GM19468 (cell line): ENCODE measurements at regions not wholly inside any gene's neighbourhood (a gene's known extent, or its start where the extent isn't known, plus 50 kb on each side); places are given as distances from the start of the nearest gene placed in this dataset.

ENCODE experiments used
- ATAC-seq: cut with Tn5 transposase; IDR thresholded peaks from one replicate; pipeline ENCODE4 v1.9.1; 2021; ENCODE audit warnings: mild to moderate bottlenecking, moderate library complexity, moderate number of reproducible peaks; ENCODE audit not compliant: unreplicated experiment; ENCODE audit errors: extremely low read depth

DNA sequence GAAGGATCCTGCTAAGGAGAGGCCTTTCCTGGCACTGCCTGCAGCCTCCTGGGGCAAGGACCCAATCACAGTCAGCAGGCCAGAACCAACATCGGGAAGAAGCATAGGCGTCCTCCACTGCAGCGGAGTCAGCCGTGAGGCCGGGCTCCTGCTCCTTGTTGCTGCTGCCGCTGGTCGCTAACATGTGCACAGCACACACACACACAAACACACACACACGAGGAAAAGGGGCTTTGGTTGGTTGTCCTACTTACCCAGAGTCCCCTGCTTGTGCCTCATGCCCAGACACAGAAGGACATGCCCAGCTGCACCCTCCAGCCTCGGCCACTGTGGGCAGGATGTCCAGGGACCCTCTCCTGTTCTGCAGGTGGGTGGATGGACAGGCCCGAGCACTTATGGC, 209.4 kb downstream of the GLI2 start:
- no peak for ATAC-seq

DNA sequence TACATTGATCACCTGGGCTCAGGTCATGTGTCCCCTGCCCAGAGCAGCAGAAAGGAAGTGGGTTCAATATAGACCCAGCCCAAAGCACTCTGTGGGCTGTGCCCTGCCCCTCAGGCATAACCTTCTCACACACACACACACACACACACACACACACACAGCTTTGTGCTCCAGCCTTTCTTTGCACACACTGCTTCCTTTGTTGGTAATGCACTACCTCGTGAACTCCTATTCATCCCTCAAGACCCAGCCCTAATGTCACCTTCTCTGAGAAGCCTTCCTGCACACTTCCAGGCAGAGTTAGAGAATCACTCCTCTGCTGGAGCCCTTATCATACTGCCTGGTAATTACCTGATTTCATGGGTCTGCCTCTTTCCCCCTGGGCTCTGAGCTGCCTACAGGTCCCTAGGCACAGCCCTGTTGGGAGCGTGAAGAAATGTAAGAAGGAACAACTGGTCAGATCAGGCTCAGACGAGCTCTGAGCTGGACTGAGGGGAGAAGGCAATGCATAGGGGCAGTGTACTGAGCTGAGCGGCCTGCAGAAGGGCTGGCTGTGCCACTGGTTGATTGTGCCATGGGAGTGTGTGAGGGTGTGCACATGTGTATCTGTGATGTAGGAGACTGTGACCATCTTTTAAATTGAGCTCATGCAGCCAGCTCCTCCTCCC, 210.3 kb downstream of the GLI2 start:
- no peak for ATAC-seq

DNA sequence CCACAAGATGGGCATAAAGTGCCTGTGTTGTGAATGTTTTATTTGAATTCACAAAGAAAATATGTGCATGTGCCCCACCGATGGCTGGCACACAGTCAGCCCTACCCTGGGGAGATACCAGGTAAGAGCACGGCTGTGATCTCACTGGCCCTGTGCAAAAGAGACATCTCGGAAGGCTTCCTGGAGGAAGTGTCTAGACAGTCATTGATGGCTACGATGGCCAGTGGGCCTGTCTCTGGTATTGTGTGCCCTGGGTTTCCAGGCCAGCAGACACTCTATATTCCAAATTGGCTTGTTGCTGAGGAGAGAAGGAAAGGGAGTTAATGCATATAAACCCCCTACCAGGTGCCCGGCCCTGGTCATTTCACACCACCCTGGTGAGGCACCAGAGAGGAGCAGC, 211.7 kb downstream of the GLI2 start:
- ATAC-seq: no peak

DNA sequence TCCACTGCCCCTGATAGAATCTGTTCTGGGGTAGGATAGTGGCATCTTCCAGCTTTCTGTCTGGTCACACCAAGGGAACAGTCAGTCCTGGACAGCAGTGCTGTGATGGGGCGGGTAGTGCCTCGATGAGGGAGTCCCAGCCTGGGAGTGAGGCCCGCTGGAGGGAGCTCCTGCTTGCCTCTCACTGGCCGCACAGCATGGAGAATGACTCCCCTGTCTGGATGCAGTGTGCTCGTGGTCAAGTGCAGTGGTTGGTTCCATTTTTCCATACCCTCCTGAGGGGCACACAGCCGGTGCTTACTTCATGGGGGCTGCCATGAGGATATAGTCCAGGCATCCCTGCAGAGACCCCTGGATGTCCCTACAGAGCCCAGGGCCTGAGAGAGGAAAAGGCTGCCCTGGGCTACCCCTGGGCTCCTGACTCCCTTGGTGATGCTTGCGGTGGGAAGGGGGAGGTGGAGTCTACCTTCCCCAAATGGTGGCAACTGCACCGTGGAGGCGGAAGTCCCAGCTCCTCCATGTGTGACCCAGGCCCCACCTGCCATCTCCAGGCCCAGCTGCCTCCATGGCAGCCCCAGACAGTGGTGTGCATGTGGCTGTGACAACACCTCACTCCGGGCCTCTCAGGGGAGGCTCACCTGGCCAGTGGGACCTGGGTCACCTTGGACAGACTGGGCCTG, 212.5 kb downstream of the GLI2 start:
- ATAC-seq: no peak

DNA sequence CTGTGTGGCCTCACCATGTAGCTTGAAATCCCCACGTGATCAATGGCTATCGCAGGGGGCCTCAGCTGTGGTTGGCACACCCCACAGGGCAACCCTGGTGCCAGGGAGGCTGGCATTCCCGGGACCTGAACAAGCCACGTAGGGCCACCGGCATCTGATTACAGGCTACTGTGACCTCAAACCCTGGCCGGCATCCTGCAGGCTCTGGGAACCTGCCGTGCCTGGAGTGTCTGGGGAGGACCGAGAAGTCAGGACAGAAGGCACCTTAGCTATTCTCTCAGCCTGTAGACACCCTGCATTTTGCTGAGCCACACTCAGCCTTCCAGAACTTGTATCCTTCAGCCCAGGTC, 213.0 kb downstream of the GLI2 start:
- no peak for ATAC-seq

DNA sequence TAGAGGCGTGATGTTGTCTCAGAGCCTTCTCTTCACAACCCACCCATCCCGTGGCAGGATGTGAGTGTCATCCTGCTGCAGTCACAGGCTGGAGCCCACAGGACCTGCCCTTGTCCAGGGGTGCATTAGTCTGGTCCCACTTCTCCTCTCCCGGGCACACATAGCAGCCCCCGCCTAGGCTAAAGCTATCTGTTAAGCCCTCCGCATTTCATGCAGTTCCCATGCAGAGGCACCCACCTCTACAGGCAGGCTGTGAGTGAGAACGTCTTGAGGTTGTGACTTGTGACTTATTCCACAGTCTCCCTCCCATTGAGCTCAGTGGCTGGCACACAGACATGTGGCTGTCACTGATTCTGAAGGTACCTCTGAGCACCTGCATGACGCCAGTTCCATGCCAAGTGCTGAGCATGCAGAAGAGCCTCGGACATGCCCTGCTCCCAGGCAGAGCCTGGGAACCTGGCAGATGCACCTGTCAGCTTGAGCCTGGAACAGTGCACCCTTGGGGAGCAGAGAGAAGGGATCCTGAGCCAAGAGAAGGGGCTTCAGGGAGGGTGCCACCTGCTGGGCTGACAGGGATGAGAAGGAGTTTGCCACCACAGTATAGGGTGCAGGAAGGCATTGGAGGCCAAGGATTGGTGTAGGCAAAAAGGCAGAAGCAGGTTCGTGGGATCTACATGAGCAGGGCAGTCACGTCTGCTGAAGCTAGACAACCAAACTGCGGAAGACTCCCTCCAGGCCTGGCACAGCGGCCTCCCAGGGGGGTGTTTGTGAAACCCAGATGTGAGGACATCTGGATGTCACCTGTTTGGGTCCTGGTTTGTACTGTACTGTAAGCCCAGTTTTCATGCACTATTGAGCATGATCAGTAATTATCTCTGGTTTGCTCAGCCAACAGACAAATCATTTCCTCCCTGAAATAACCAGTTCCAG, 213.6 kb downstream of the GLI2 start:
- ATAC-seq: no peak

DNA sequence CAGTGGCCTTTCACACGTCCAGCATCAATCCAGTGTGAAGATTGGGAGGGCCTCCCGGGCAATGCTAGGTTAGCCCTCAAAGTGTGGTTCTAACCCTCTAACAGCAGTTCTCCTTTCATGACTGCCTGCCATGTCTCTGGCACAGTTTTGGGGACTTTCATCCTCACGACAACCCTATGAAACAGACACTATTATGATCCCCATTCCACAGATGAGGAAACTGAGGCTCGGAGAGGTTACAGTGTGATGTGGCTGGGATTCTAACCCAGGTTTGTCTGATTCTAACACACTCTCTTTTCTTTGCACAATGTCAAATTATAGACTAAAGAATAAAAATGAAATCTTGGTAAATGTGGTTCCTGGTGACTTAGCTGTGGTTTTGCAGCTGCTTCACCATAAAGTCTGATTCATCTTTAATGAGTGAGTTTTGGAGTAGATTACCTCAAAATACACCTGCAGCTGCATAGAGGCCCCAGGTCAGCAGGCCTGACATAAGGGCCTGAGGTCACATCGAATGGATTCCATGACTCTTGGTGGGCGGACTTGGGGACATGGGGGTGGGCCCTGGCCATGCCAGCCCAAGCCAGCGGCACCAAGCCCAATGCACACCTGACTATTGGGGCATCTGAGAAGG, 214.4 kb downstream of the GLI2 start:
- ATAC-seq: no peak

DNA sequence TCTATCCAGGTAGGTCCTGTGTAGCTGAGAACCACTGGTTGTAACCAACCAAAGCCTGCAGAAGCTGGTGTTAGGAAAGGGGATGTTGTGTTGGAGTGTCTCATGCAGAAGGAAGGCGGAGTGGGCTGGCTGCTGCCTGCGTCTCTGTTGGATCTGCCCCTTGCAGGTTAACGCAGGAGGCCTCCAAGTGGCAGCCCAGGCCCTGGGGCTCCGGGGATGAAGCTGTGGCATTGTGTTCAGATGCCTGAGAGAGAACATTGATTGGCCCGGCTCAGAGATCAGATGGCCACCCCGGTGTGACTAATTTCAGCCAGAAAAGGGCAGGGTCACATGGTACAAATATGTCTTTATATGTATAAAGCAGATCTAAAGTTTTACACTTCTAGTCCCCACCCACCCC, 216.0 kb downstream of the GLI2 start:
- no peak for ATAC-seq

DNA sequence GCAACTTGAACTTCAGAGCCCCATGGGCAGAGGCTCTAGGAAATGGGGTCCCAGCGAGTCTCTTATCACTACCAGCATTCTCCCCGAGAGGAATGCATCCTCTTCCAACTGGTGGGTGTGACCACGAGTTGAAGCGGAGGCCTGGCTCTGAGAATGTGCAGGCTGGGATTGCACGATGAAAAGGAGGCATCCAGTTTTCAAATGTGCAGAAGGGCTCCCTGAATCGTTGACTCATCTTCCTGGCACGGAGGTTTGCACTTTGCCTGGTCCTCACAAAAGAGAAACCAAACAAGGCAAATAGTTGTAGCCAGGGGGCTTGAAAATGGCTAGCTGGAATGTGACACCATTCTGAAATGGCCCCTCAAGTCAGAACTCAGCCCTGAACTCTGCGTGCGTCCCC, 216.7 kb downstream of the GLI2 start:
- ATAC-seq: no peak

DNA sequence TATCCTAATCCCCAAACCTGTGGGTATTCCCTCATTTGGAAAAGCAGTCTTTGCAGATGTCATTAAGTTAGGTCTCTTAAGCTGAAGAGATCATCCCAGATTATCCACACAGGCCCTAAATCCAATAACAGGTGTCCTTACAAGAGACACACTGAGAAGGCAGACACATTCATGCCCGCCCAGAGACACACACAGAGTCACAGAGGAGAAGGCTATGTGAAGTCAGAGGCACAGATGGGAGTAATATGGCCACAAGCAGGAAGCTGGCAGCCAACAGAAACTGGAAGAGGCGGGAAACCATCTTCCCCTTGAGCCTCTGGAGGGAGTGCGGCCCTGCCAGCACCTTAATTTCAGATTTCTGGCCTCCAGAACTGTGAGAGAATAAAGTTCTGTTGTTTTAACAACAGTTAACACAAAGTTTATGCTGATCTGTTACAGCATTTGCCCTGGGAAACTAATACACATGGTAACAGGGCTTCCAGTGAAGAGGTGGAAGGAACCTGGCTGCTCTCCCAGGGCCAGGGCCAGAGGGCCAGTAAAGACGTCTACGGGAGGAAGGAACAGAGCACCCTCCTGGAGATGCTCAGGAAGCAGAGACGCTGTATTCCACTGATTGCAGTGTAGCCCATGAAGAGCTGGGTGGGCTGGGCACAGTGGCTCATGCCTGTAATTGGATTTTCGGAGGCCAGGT, 217.5 kb downstream of the GLI2 start:
- no peak for ATAC-seq

DNA sequence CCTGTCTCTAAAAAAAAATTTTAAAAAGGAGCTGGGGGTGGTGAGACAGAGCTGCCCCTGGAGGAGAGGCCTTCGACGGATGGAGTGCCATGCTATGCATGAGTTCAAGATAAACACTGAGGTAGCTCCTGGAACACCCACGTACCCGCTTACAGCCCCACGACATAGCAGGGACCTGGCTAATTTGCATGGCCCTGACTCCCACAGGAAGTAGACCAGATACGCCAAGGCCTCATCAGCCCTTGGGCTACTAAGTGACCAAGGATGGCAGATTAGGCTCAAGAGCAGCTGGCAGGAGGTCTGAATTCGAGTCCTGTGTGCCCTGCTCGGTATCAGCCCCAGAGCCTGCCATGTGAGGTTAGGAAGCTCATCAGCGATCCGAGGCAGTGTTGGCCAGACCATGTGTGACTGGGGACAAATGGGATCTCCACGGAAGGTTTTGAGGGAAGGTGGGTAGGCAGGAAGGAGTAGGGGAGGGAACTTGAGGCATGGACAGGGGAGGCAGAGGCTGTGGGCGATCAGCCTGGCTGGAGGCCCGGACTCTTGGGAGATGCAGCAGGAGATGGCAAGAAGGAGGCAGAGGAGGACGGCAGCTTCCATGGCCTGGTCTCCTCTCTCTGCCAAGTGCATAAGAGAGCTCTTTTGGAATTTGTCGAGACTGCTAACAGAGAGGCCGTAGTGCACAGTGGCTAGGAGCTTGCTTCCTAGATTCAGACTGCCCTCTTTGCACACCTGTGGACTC, 218.3 kb downstream of the GLI2 start:
- ATAC-seq: no peak

DNA sequence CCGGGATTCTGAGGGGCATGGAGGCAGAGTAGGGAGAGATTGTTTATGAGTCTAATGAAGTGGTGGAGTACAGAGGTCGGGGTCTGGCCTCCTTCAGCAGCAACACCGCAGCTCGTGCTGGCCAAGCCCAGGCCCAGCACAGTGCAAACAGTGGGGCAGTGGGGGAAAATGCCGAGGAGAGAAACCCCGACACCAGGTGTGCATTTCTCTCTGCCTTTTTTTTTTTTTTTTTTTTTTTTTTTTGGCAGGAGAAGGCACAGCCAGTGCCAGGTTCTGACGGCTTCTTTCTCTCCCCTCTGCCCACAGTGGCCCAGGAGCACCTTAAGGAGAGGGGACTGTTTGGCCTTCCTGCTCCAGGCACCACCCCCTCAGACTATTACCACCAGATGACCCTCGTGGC, 219.3 kb downstream of the GLI2 start:
- no peak for ATAC-seq

DNA sequence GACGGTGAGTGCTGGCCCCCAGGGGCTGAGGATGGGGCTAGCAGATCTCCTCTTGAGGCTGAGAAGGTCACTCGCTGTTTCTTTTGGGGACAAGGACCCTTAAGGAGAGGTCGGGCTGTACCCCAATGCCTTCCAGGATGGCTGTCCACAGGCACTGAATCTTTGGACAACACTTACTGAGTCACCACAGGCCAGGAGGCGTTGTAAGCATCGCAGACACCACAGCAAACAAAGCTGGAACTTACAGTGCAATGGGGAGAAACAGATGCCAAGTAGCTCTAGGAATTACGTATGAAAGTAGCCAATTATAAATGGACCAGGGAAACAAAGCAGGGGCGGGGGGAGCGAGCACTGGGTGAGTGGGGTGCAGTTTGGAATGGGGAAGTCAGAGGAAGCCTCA, 219.8 kb downstream of the GLI2 start:
- ATAC-seq: no peak

DNA sequence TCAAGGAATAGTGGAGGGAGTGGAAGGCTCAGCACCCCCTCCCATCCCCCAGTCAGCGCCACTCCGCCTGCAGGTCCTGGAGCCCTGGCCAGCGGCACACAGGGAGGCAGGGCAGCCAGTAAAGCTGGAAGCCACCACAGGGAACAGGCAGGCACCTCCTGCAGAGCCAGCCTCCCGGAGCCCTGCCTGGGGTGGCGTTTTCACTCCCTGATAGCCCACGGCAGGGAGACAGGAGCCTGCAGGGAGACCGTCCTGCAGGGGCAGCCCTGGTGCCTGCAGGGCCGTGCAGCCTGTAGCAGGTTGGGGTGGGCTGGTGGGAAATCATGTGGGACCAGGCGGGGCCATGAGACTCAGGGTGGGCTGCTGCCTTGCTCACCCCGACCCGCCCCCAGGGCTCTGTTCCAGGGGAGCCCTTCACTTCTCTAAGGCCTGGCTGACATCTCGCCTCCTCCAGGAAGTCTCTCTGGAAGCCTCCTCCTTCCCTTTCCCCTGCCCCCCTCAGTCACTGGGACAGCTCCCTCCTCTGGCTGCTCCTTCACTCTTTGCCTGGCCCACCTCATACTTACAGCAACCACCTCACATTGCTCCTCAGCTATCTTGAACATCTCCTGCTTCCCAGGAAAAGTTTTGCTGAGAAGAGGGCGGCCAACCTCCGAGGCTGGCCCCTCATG, 221.0 kb downstream of the GLI2 start:
- no peak for ATAC-seq

DNA sequence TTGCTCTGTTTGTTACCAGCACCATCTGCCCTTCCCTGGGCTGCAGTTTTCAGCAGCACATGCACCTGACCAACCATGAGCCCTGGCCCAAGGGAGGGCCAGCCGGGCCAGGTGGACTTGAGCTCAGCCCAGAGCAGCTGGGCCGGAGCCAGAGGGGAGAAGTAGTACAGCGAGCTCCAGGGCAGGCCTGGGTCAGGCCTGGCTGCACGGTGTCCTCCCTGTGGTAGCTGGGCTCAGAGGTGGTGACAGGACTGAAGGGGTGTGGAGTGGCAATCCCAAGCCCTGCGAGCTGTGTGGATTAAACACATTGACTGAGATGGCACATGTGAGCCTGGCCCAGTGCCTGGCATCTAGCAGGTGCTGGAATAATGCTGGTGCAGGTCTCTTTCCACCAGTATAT, 222.2 kb downstream of the GLI2 start:
- no peak for ATAC-seq

DNA sequence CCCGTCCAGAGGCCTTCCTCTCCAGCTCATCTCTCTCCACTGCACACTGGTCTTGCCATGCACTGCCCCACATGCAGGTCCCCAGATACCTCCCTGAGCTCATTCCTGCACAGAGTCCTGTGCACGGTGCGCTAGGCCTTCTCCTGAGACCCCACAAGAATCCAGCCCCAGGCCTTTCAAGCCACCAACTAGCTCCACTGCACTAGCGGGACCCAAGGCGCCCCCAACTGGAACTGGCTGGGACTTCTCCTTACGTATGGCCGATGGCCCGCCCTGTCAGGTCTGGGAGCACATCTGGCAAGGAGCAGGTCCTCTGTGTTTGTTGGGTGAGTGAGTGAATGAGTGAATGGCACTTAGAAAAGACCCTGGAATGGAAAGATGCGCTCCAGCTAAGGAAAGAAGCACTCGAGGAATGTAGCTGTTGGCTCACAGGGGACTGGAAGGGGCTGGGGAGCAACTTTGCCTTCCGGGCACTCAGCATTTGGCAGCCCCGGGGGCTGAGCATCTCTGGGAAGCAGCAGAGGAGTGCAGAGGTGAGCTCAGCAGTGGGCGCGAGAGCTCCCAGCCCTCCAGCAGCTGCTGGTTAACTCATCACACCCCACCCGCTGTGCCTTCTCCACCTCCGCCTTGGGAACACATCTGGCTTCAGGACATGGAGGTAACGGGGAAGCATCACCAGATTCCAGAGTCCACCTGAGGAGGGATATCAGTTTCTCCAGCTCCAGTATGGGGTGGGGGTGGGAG, 223.1 kb downstream of the GLI2 start:
- no peak for ATAC-seq

DNA sequence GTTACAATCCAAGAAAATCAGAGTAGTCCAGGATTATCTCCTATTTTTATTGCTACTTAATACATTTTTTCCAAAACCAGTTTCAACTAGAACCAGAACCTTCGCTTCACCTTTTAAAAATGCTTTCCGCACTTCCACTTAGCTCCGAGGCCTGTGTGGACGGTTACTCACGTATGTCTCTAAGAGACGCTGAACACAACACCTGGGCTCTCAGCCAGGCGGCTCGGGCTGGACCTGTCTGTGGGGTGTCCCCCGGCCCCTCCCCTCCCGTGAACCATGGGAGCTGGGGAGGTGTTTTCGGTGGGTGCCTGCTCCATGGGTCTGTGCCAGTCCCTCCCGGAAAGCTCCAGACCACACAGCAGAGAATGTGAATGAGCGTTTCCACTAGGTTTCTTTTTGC, 223.8 kb downstream of the GLI2 start:
- no peak for ATAC-seq

DNA sequence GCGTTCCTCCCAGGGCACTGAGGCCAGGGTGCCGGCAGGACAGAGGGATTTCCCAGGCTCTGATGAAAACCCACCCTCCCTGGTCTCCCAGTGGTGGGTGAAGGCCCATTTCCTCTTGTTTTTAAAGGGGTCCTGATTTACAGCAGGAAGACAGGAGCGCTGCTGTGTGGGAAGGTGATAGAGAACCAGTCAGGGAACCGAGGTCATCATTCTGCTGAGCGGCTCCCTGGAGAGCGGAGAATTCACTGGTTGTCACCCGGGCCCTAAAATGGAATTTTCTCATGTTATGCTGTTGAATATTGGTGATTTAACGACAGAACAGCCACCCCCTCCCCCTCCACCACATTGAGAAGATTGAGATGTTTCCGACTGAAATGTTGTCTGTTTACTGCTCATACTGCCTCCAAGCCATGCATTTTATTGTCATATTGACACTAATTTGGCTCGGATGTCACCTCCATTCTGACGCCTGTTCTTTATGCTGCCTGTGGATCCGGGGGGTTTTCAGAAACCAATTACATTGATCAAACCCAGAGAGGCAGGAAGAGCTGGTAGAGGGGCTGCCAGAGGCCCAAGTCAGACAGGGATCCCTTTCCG, 225.2 kb downstream of the GLI2 start:
- ATAC-seq: no peak
